ENCODE measurements at regions not wholly inside any gene's neighbourhood (a gene's known extent, or its start where the extent isn't known, plus 50 kb on each side); places are given as distances from the start of the nearest gene placed in this dataset.

DNA sequence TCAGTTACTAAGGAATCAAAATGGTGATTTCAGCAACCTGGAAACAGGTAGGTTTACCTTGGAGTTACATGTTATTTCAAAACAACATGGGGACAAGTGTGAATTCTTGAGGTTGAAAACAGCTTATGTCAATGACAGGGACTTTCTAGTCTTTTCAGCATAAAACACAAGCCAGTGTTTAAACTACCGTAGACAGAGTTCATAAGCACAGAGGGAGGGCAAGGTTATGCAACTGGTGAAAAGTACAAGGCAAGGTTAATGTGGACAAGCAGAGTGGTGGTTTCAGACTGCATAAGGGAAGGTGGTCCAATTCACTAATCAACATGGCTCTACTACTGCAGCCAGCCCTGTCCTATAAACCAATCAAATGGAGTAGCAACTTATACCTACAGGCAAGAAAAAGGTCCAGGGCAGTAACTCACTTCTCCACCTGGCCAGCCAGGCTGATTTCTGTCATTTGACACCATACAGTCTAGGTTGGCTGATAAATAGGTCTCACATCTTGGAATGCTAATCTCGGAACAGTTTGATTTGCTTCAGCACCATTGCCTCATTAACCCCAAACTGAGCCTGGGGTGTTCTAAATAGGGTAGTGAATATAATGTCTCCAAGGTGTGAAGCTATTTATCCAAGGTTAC is 250.3 kb upstream of the PROX1 start:
- no peak for ATAC-seq

DNA sequence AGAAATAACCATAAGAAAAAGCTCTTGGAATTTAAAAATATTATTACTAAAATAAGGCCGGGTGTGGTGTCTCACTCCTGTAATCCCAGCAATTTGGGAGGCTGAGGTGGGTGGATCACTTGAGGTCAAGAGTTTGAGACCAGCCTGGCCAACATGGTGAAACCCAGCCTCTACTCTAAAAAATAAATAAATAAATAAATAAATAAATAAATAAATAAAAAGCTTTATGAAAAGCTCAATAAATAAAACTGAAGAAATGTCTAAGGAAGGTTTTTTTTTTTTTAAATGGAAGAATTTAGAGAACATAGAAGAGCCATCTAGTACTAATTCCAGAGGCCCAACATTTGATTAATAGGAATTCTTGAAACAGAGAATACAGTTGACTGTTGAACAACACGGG is 249.1 kb upstream of the PROX1 start:
- no peak for ATAC-seq

DNA sequence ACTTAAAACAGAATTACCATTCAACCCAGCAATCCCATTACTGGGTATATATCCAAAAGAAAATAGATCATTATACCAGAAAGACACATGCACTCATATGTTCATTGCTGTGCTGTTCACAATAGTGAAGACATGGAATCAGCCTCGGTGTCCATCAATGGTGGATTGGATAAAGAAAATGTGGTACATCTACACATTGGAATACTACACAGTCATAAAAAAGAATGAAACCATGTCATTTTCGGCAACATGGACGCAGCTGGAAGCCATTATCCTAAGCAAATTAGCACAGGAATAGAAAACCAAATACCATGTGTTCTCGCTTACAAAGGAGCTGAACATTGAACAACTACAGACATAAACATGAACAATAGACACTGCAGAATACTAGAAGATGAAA is 244.8 kb upstream of the PROX1 start:
- no peak for ATAC-seq

DNA sequence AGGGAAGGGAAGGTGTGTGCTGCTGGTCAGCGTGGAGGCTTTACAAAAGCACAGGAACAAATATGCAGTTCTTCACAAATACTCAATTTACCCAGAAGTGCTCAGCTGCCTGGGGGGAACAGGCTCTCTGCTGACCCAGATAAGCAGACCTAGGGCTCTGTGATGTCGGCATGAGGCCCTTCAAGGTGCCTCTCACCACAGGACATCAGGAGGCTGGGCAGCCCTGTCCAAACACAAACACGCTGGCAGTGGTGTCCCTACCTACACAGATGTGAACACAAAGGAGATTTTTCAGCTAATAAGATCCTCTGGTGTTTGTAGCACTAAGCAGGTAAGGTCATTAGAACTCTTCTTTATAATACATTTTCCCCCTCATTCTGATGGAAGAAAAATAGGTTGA is 243.0 kb upstream of the PROX1 start:
- ATAC-seq, result no peak

DNA sequence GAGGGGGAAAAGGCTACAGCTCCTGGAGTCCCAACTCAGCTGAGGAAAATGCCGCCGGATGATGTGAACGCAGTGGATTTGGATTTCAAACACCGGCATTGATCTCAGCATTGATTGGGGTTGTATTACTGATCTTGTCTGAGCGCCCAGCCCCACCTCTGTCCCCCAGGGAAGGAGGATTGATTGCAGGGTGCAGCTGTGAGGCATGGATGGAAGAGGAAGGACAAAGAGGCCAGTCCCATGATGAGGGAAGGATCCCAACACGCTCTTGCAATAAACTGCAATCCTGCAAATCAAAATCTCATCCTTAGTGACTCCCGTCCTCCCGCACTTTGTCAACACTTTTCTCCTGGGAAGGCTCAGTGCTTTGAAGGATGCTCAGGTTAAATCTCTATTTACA is 242.3 kb upstream of the PROX1 start:
- no peak for ATAC-seq

DNA sequence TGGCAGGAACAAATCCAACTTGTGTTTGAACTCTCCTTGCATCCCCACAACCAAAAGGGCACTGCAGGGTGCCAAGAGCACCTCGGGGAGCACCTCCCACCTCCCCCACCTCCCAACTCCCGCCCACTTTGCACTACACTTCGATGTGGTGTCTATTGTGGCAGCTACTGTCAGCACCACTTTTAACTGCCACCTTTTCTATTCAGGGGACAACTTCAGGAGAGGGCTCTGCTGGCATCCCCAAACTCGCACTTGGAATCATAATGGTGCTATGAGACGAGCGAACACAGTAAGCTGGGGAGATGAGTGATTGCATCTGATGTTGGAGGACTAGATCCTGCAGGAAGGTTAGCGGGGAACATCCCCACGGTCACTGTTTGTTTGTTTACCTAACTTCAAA is 238.2 kb upstream of the PROX1 start:
- ATAC-seq, result no peak

DNA sequence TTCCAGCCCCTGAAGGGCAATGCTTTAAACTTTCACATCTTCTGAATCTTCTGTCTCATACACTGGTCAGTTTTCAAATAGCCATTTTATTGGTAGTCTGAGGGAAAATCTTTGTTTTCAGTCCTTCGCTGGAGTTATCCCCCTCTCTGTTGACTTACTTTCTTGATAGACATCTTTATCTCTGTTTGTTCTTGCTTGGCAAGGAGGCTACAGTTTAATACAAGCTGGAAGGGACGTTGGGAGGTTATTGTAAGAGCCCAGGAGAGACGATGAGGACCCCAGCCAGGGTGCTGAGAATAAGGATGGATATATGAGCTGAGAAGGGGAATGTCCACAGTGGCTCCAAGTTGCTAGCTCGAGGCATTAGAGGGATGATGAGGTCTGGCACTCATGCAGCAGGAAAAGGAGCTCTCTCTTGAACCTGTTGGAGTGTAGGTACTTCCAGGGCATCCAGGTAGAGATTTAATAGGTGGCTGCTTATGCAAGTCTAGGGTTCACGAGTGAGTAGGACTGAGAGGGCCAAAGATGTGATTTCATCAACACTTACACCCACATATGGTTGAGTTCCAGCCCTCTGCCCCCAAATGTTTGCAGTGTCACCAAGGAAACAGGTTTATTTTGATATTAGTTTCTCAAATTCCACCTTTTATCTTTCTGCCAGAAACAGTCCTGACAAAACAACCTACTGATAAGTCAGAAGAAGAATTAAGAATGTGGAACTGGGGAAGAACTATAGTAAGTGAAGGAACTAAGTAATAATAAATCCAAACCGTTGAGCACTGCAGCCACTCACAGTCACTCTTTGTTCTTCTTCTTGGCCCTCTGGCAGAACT is 237.3 kb upstream of the PROX1 start:
- no peak for ATAC-seq

DNA sequence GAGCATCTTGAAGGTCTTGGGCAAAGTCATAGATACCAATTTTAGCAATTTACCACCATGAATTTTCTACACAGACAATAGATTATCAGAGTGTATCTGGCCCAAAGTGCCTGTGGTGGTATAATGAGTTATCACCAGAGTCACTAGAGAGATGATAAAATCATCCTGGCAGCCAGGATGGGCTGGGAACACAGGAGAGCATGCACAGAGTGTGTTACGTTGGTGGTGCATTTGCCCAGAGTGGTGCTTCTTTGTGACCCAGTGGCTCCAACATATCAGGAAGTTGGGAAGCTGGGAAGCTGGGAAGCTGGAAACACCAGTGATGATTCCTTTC is 236.7 kb upstream of the PROX1 start:
- no peak for ATAC-seq

DNA sequence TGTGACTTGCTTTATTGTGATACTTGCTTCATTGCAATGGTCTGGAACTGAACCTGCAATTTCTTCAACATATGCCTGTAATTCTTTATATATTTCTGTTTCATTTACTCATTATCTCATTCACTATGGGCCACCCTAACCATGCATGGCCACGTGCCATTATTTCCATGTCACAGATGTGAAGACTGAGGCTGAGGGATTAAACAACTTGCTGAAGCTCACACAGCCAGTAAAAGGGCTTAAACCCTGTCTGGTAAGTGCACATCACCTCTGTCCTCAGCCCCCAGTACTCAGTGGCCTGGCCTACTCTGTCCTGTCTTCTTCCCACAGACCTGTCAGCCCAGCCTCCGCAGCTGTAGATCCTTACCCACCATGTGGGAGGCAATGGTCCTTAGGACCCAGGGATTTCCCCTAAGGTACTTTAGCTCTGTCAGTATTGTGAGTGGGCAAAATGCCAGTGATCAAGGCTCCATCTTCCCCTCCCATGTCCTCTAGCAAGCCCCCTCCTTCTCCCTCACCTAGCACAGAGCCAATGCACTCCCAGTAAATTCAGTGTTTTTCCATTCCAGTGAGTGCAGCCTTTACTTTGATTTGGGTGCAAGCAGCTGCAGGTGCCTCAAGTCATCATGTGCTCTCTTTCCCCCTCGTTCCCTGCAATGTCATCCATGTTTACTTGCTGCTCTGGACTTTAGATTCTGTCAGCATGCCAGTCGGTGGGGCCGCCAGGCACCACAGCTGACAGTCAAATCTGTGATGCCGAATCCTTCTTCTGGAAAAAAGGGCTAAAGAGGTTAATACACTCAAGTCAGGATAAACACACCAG is 228.2 kb upstream of the PROX1 start:
- ATAC-seq, result no peak

DNA sequence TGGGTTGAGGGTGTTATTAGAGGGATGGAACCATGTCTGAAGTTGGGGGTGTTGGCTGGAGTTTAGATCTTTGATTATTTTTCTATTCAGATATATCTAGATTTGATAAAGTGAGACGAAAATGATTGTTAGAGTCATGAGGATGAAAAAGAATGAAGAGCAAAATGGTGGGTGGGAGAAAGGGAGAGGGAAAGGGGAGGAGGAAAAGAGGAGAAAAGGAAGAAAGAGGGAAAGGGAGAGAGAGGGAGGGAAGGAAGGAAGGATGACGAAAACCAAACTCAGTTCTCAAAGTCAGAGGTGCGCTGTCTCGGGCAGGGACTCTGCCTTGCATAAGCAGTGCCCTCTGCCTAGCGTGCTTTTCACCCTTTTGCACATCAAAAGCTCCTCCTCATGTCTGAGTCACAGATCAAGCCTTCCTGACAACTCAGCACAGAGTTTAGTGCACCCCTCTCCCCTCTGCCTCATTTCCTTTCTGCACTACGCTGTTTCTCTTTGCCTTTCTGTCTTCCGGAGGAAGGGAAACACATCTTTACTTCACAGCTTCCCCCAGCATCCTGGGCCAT is 225.8 kb upstream of the PROX1 start:
- no peak for ATAC-seq

DNA sequence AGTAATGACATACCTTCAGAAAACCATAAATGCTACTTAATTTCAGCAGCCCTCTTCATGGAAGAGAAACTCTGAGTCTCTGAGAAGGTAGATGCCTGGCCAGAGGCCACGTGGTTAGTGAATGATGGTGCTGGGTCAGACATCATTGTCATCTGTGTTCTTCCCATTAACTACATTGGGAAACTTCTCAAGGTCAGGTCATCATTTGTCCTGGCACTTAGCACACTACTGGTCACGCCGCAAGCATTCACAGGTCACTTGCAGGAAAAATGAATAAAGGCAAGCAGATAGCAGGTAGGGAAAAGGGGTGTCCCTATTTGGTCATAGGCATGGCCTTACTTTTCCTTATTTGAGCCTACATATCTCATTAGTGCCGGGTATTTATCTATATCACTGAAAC is 220.1 kb upstream of the PROX1 start:
- ATAC-seq, result no peak

DNA sequence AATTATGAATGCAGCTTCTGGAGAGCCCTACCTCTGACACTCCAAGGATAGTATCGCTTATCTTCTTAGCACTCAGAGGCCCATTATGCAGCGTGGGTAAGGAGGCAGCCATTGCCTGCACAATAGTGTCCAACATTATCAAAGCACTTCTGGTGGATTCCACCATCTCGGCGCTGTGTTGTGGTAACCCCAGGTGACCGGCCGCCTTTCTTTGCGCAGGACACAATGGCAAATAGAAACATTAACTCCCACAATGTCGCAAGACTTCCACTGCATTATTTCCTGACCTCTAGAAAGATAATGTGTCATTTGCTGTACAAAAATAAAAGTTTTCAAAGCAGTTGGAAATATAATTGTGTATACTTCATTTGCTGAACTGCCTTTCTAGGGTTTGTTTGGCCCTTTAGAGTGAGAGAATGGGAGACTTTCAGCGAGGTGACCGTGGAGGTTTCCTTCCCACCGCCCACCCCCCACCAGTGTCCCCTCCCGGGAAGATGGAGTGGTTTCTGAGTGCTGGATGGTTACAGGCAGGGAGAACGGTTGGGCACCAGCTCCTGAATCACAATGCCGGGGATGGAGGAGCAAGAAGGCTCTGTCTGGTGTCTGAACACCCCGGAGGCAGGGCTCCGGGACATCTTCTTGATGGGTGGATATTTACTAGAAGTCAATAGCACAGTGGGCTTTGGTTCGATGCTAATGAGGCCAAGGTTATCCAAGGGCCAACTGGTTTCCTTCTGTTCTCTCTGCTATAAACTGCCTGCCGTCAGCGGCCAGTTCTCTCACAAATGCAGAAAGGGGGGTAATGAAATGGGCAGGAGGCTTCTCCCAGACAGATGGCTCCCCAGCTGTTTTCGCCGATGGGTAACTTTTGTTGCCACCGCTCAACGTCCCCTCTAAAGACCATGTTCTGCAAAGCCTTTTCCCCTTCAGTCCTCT is 215.4 kb upstream of the PROX1 start:
- ATAC-seq, result no peak

DNA sequence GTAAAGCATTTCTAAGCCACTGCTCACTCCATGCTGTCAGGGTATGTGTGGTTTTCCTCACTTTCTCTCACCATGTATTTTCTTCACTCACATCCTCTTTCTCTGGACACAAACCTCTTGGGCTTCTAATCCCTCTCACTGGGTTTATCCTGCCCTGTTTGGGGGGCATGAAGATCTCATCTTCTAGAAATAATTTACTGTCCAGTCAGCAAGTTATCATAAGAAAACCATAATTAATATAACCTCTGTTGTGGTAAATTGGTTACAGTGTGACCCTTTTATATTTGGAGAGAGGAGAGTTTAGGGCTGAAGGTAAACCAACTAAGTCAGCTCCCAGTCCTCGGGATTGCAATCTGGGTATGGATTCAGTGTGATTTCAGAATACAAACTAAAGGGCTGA is 213.8 kb upstream of the PROX1 start:
- no peak for ATAC-seq

DNA sequence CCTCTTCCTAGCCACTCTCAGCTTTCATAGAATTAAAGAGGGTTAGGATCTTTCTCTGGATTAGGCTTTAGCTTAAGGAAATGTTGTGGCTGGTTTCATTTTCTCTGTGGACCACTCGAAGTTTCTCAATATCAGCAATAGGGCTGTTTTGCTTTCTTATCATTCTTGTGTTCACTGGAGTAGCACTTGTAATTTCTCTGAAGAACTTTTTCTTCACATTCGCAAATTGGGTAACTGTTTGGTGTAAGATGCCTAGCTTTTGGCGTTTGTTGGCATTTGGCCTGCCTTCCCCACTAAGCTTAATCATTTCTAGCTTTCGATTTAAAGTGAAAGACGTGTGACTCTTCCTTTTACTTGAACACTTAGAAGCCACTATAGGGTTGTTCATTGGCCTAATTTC is 210.8 kb upstream of the PROX1 start:
- no peak for ATAC-seq

DNA sequence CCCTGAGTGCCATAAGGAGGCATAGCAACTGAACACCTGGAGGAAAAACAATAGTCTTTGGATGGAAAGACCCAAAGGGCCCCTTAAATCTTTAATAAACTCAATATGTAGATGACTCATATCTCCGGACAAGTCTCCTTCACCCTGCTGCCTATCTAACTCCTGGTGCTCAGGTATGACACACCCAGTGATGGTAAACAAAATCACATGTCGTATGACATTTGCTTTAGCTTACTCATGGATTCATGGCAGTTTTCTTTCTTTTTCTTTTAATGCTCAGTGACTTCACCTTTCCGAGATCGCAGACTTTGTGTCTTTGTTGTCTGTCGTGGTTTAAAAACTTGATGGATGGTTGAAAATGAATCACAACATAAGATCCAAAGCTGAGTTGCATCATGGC is 208.5 kb upstream of the PROX1 start:
- ATAC-seq, result peak; percentile 92

DNA sequence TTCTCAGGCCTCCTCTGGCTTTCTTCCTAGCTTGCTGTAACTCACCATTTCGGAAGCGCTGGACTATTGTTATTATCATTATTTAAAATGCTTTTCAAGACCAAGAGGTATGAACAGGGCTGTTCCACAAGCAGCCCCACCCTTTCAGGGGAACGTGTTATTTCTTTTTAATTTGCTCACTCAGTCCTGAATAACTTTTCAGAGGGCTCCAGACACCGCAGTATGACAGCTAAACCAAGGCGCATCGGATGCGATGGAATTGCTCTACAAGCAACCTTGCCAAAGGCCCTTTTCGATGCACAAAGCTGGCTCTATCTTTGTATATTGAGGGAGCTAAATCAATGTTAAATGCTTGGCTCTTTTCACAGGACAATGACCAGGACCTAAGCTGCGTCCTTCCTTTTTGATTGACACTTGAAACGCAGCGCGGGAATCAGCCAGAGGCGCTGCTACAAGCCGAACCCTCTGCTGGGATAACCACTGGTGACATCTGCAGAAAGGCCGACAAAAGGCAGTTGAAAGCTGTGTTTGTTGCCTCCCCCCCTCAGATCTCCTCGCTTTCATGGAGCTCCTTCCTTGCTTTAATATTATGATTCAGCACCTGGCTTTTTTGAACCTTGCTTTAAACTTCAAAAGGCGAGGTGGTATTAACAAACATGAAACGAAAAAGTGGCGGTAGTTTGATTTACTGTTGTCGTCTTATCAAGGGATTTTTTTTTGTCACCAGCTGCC is 204.7 kb upstream of the PROX1 start:
- ATAC-seq, result no peak

DNA sequence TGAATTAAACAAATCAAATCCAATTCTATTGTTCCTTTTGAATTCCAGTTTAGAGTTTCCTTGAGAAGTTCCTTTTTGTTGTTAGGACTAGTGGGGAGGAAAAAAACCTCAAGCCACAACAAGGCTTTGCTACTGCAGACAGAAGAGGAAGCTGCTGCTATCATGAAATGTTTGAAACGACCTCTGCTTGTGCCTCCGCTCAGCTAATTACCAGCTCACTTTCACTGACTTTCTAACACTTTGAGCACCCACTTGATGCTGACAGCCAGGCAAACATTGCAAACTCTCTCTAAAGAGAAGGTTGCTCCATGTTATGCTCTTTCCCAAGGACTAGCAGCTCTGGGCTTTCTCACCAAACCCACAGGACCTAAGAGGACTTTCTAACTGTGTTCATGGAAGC is 203.9 kb upstream of the PROX1 start:
- no peak for ATAC-seq

DNA sequence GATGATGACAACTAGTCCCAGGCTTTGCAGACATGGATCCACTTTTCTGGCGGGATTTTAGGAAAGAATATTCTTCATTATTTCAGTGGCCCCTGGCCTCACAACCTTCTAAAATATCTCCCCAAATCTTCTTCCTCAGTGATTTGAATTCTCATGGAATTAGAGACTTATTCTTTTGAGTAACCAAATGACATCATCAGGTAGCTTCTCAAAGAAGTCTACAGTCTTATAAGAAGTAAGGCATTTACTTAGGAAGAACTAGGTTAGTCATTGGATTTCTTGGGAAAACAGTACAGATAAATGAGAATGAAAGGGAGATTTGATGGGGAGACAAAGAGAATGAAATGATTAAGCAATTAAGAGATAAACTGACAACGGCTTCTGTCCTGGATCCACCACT is 201.1 kb upstream of the PROX1 start:
- no peak for ATAC-seq

DNA sequence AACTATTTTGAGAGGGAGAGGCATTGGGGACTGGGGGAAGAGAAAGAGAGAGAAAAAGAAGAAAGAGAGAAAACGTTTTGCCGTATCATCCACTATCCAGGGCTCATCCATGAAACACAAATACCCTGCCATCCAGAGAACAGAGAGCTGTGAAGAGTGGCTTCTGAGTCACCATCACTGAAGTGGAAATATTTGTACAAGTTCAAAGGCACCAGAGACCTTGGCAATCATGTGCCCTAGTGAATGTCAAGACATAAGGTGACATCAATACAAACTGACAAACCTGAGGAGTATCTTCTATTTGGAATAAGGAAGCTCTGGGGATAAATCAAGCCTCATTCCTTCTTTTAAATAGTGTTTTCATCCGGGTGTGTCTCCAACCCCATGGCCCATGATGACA is 197.2 kb upstream of the PROX1 start:
- no peak for ATAC-seq

DNA sequence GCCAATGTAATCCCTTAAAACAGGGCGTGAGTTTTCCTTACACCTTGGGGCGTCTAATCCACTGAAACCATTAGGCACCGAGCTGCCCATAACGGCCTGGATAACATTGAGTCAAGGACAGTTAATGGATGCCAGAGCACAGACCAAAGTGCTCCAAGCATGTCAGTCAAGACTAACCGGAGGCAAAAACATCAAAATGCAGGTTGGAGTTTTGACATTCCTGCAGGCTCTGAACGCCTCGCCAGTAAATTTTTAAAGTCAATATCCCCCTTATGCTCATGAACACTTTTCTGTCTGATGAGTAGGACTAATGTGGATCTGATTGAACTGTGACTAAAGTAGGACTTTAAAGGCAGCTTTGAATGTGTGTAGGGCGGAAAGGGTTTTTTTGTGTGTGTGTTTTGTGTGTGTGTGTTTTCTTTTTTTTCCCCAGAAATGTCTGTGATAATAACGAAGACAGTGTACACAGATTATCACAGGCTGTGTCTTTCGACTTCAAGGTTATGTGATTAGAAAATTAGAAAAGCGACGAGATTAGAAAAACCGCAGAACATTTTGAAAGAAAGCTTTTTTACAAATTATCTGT is 194.2 kb upstream of the PROX1 start:
- no peak for ATAC-seq

DNA sequence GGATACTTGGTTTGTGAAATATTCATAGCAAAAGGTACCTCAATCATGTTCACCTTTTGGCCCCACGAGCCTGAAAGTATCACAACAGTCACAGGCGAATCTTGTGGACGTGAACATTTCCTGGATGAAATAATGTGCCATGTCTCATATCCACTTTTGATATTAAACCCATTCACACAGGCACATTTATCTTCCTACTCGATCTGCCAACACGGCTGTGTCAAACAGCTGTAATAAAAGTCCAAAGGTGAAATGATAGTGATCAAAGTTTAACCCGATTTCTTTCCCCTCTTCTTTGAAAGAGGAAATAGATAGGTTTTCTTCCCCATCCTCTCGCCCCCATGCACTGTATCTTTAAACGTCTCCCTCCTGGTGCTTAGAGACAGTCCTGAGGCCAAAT is 191.2 kb upstream of the PROX1 start:
- ATAC-seq, result no peak

All from esophagus mucosa (tissue), 1 donor.